Mucosa of gallbladder (tissue), 1 donor: ENCODE measurements at regions not wholly inside any gene's neighbourhood (a gene's known extent, or its start where the extent isn't known, plus 50 kb on each side); places are given as distances from the start of the nearest gene placed in this dataset.

Experiments used
- DNase-seq: peaks from one replicate; pipeline ENCODE4 v3.0.0-alpha.2; 2020; ENCODE audit warnings: low spot score
- donor health status: DM: no; HTN: no; CAD: no.

- DNase-seq: no peak
These were observed 202.7 kb downstream of the MANEA start for GRCh38 chr6:95780037-95780436.

GRCh38 chr6:95784019-95784418 lies 206.7 kb downstream of the MANEA start:
- DNase-seq: no peak

- no peak for DNase-seq
These were observed 207.5 kb downstream of the MANEA start for GRCh38 chr6:95784869-95785268.

GRCh38 chr6:95785785-95786184 lies 208.4 kb downstream of the MANEA start:
- DNase-seq: no peak

DNA sequence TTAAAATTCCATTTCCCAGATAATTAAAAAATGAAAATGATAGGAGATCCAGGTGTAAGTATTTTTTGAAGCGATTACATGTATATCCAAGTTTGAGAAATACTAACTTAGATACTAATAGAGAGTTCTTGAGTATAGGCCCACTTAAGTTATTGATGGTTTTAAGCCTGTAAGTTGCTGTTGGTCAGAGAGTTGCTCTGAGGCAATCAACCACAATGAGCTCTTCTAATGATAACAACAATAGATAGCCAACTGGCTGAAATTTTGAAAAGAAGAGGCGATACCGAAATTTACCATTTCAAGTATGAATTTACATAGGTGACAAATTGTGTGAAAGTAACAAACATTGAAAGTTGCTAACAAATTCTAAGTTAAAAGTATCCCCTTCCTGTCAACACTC lies 209.5 kb downstream of the MANEA start:
- DNase-seq: no peak

DNA sequence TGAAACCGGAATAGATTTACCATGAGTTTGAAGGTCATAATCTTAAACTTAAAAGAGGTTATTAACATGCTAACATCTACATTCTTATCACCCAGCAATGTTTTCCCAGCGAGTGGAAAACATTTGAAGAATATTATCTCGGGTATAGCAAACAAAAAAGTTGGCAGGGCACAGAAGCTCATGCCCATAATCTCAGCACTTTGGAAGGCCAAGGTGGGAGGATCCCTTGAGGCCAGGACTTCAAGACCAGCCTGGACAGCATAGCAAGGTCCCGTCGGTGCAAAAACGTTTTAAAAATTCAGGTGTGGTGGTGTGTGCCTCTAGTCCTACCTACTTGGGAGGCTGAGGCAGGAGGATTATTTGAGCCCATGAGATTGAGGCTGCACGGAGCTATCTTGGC lies 213.5 kb downstream of the MANEA start:
- DNase-seq: no peak

DNA sequence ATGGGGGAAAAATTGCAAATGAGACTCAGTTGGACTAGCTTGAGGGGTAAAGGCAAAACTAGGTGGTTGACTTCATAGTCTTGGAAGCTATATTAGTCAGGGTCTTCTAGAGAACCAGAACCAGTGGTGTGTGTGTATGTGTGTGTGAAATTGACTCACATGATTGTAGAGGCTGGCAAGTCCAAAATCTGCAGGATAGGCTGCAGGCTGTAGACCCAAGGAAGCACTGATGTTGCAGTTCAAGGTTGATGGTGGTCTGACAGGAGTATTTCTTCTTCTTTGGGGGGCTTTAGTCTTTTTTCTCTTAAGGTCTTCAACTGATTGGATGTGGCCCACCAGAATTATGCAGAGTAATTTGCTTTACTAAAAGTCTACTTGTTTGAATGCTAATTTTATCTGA lies 217.4 kb downstream of the MANEA start:
- DNase-seq: no peak

DNA sequence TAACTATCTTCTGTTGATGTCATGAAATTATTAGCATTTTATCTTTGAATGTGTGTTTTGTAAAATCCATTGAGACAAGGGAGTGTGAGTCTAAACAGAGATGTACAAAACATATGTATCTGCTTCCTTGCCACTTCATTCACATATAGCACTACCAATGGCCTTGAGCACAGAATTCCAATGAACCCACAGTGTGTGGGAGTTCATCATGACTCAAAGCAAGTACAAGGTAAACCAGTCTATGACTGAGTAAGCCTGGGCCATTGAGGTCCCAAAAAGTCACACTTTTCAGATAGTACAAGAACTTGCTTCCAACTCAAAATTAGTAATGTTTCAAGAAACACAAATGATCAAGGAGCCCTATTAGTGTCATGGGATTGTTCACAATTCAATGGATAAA lies 218.6 kb downstream of the MANEA start:
- no peak for DNase-seq

DNA sequence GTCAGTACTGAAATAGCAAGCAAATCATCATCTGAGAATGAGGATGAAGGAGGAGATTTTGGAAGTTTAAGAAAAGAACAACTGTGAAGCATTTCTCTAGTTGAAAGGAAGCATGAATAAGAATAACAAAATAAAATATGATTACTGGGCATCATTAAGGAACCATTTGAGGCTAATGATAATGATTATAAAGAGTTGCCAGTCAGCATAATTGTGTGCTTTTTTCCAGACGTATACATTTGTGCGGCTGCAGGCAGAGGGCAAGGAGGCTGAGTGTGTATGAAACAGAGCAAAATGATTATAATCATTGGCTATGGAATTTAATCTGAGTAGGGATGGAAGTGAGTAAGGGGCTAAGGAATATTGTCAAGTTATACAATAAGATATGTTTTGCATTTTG lies 218.7 kb upstream of the FUT9 start:
- no peak for DNase-seq

GRCh38 chr6:95802978-95803377 lies 212.8 kb upstream of the FUT9 start:
- DNase-seq: no peak

GRCh38 chr6:95803889-95804288 lies 211.9 kb upstream of the FUT9 start:
- DNase-seq: no peak

GRCh38 chr6:95804847-95805541 lies 210.8 kb upstream of the FUT9 start:
- no peak for DNase-seq

DNA sequence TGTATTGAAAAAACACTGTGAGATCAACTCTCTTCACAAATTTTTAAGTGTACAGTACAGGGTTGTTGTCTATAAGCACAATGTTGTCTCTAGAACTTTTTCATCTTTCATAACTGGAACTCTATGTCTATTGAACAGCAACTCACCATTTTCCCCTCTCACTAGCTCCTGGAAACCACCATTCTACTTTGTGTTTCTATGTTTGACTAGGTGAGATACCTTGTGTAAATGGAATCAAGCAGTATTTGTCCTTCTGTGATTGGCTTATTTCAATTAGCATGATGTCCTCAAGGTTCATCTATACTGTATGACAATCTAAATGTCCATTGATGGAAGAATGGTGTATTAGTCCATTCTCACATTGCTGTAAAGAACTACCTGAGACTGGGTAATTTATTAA lies 210.1 kb upstream of the FUT9 start:
- no peak for DNase-seq

- no peak for DNase-seq
These were observed 200.3 kb upstream of the FUT9 start for GRCh38 chr6:95815389-95816056.

GRCh38 chr6:95819461-95819860 lies 196.3 kb upstream of the FUT9 start:
- no peak for DNase-seq

DNA sequence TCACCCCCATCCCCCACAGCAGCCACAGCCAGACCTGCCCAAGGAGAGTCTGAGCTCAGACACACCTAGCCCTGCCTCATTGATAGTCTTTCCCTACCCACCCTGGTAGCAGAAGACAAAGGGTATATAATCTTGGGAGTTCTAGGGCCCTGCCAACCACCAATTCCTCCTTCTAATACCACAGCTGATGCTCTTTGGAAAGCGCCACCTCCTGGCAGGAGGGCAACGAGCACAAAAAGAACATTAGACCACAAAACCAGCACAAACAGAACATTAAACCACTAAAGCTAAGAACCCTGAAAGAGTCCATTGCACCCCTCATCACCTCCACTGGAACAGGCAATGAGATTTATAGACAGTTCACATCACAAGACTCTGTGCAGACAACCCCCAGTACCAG lies 195.8 kb upstream of the FUT9 start:
- DNase-seq: no peak

GRCh38 chr6:95830859-95831557 lies 184.8 kb upstream of the FUT9 start:
- no peak for DNase-seq

DNA sequence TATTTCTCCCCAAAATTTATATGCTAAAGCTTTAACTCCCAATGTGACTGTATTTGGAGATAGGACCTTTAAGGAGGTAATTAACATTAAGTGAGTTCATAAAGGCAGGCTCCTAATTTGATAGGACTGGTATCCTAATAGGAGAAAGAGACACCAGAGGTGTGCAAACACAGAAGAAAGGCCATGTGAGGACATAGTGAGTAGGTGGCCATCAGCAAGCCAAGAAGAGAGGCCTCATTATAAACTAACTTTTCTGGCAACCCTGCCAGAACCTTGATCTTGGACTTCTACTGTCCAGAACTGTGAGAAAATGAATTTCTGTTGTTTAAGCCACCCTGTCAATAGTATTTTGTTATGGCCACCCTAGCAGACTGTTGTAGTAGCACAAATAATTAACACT lies 177.9 kb upstream of the FUT9 start:
- DNase-seq: no peak

- DNase-seq: no peak
These were observed 174.2 kb upstream of the FUT9 start for GRCh38 chr6:95841560-95841959.

DNA sequence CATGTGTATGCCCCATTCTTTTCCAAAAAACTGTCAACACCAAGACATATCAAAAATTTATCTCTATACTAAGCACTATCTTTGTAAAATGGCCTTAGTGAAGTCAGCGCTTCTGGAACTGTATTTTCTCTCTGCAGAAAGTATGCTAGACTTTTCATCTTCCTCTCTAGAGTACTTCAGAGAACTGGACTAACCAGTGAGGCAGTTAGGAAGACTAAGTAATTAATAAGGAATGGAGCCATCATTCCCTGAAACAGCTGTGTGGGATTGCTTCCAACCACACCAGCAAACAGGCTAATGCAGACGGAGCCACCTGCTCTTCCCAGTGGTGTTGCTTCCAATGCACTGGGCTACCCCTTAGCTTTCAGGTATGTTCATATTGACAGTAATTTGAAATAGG lies 169.1 kb upstream of the FUT9 start:
- DNase-seq: no peak

- DNase-seq: no peak
These were observed 168.7 kb upstream of the FUT9 start for GRCh38 chr6:95847061-95847460.

DNA sequence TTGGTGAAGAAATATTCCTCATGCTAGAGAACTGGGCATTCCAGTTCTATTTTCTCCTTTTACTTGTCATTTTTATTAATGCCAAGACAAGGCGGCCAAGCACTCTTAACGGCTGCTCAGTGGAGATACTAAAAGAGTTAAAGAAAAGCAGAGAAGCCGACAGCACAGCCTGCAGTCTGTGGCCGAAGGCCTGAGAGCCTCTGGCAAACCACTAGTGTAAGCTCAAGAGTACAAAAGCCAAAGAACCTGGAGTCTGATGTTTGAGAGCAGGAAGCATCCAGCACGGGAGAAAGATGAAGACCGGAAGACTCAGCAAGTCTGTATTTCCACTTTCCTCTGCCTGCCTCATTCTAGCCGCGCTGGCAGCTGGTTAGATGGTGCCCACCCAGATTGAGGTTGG lies 167.1 kb upstream of the FUT9 start:
- DNase-seq: no peak

GRCh38 chr6:95856876-95857364 lies 158.9 kb upstream of the FUT9 start:
- DNase-seq: no peak
